ENCODE measurements at regions not wholly inside any gene's neighbourhood (a gene's known extent, or its start where the extent isn't known, plus 50 kb on each side); places are given as distances from the start of the nearest gene placed in this dataset.
"Not testable (repeated sequence)": the region's sequence is repeated elsewhere in the genome, so short reads cannot be mapped to it uniquely, and the experiment has no call there.

- DNase-seq (ENCODE audit: low spot score) = no peak
Measured at GRCh38 chr5:6321078-6321477, 57.3 kb downstream of the MED10 start.

GRCh38 chr5:6319116-6319515, 59.2 kb downstream of the MED10 start:
- DNase-seq (ENCODE audit: low spot score) = no peak

GRCh38 chr5:6317116-6317798, 61.1 kb downstream of the MED10 start:
- no peak for DNase-seq (ENCODE audit: low spot score)

GRCh38 chr5:6315580-6315979, 62.8 kb downstream of the MED10 start:
- no peak for DNase-seq (ENCODE audit: low spot score)

- no peak for DNase-seq (ENCODE audit: low spot score)
Measured at GRCh38 chr5:6311568-6312501, 66.5 kb downstream of the MED10 start.

- DNase-seq (ENCODE audit: low spot score) = no peak
Measured at GRCh38 chr5:6309949-6310348, 68.4 kb downstream of the MED10 start.

- DNase-seq (ENCODE audit: low spot score) = no peak
Measured at GRCh38 chr5:6308683-6309082, 69.7 kb downstream of the MED10 start.

- DNase-seq (ENCODE audit: low spot score) = no peak
Measured at GRCh38 chr5:6307304-6307703, 71.0 kb downstream of the MED10 start.

- DNase-seq (ENCODE audit: low spot score) = no peak
Measured at GRCh38 chr5:6305853-6306252, 72.5 kb downstream of the MED10 start.

GRCh38 chr5:6302684-6303083, 75.7 kb downstream of the MED10 start:
- no peak for DNase-seq (ENCODE audit: low spot score)

GRCh38 chr5:6302075-6302474, 76.3 kb downstream of the MED10 start:
- DNase-seq (ENCODE audit: low spot score) = no peak

GRCh38 chr5:6296524-6296923, 81.8 kb downstream of the MED10 start:
- DNase-seq (ENCODE audit: low spot score) = no peak

GRCh38 chr5:6291961-6292360, 86.4 kb downstream of the MED10 start:
- no peak for DNase-seq (ENCODE audit: low spot score)

- no peak for DNase-seq (ENCODE audit: low spot score)
Measured at GRCh38 chr5:6289239-6289638, 89.1 kb downstream of the MED10 start.

- no peak for DNase-seq (ENCODE audit: low spot score)
Measured at GRCh38 chr5:6287176-6287575, 91.2 kb downstream of the MED10 start.

- no peak for DNase-seq (ENCODE audit: low spot score)
Measured at GRCh38 chr5:6286404-6286803, 91.9 kb downstream of the MED10 start.

GRCh38 chr5:6284491-6284890, 93.9 kb downstream of the MED10 start:
- DNase-seq (ENCODE audit: low spot score) = not testable (repeated sequence)

- DNase-seq (ENCODE audit: low spot score) = no peak
Measured at GRCh38 chr5:6282352-6282751, 96.0 kb downstream of the MED10 start.

GRCh38 chr5:6281818-6282217, 96.5 kb downstream of the MED10 start:
- DNase-seq (ENCODE audit: low spot score) = no peak

- DNase-seq (ENCODE audit: low spot score) = no peak
Measured at GRCh38 chr5:6280425-6281100, 97.8 kb downstream of the MED10 start.

GRCh38 chr5:6279607-6280006, 98.7 kb downstream of the MED10 start:
- DNase-seq (ENCODE audit: low spot score) = peak; percentile 36

GRCh38 chr5:6274846-6275543, 103.4 kb downstream of the MED10 start:
- no peak for DNase-seq (ENCODE audit: low spot score)
